Endothelial cell (in vitro differentiated cells): ENCODE measurements at regions not wholly inside any gene's neighbourhood (a gene's known extent, or its start where the extent isn't known, plus 50 kb on each side); places are given as distances from the start of the nearest gene placed in this dataset.

Experiments
- DNase-seq: peaks from one replicate; pipeline ENCODE4 v3.0.0; 2021; ENCODE audit warnings: low spot score
- H3K27ac Mint-ChIP-seq: one replicate; pipeline ENCODE4 v1.8.0; 2021; ENCODE audit warnings: mixed read lengths, inconsistent platforms; ENCODE audit not compliant: unreplicated experiment
- H3K27me3 Mint-ChIP-seq: one replicate; pipeline ENCODE4 v1.8.0; 2021; ENCODE audit warnings: mild to moderate bottlenecking, moderate library complexity, mixed read lengths, inconsistent platforms; ENCODE audit not compliant: unreplicated experiment
- H3K36me3 Mint-ChIP-seq: one replicate; pipeline ENCODE4 v1.8.0; 2021; ENCODE audit warnings: mild to moderate bottlenecking, low read depth, mixed read lengths, inconsistent platforms; ENCODE audit not compliant: unreplicated experiment
- H3K4me1 Mint-ChIP-seq: one replicate; pipeline ENCODE4 v1.8.0; 2021; ENCODE audit warnings: mild to moderate bottlenecking, mixed read lengths, inconsistent platforms; ENCODE audit not compliant: unreplicated experiment
- H3K4me3 Mint-ChIP-seq: one replicate; pipeline ENCODE4 v1.8.0; 2021; ENCODE audit warnings: mild to moderate bottlenecking, mixed read lengths, inconsistent platforms; ENCODE audit not compliant: unreplicated experiment
- H3K9me3 Mint-ChIP-seq: one replicate; pipeline ENCODE4 v1.8.0; 2021; ENCODE audit warnings: mixed read lengths, inconsistent platforms; ENCODE audit not compliant: unreplicated experiment
- TF ChIP-seq, protein P1 (sequence below): fragments of 200-600 bp; sonication (generic); IDR thresholded peaks from one replicate; pipeline ENCODE4 v1.5.0; 2021; ENCODE audit warnings: antibody characterized with exemption; ENCODE audit not compliant: unreplicated experiment

DNA sequence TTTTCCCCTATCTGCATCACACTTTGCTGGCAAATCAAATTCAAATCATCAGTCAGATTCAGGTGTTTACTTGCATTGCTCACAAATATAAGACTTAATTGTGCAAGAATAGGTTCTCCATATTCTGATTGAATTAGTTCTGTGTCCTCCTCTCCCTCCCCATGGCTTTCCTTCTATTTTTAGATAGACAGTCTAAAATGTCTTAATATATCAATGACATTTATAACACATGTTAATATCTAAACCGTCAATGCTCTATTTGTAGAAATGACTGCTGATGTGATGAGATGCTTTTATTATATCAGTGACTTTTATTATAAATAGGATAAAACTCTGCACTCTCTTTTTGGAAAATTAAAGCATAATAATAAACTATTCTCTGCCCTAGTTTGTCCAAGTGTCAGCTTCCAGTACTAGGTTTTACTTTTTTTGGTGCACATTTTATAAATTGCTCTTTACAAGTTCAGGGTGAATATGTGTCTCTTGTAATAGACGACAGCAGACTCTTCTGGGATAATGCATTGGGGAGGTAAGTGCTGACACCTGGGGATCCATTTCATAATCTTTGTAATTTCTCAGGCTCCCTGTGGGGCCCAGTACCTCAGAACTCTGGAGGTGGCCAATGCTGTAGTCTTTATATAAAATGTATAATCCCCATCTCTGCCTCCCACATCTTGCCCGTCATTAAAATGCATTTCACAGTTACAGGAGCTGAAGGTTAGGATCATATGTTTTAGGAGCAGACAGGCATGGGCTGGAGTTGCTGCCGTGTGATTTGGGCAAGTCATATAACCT, 321.5 kb downstream of the BRINP1 start:
- H3K36me3 Mint-ChIP-seq: no peaks in the 10 kb centered on the region
- peaks cover 4% of the 10 kb centered on the region for H3K4me1 Mint-ChIP-seq
- H3K27ac Mint-ChIP-seq: no peak overlapping the region
- H3K4me3 Mint-ChIP-seq: no peak overlapping the region
- no peaks in the 10 kb centered on the region for H3K9me3 Mint-ChIP-seq
- no peak for DNase-seq
- TF ChIP-seq, protein P1, sequence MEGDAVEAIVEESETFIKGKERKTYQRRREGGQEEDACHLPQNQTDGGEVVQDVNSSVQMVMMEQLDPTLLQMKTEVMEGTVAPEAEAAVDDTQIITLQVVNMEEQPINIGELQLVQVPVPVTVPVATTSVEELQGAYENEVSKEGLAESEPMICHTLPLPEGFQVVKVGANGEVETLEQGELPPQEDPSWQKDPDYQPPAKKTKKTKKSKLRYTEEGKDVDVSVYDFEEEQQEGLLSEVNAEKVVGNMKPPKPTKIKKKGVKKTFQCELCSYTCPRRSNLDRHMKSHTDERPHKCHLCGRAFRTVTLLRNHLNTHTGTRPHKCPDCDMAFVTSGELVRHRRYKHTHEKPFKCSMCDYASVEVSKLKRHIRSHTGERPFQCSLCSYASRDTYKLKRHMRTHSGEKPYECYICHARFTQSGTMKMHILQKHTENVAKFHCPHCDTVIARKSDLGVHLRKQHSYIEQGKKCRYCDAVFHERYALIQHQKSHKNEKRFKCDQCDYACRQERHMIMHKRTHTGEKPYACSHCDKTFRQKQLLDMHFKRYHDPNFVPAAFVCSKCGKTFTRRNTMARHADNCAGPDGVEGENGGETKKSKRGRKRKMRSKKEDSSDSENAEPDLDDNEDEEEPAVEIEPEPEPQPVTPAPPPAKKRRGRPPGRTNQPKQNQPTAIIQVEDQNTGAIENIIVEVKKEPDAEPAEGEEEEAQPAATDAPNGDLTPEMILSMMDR: no peak
- no peaks in the 10 kb centered on the region for H3K27me3 Mint-ChIP-seq

DNA sequence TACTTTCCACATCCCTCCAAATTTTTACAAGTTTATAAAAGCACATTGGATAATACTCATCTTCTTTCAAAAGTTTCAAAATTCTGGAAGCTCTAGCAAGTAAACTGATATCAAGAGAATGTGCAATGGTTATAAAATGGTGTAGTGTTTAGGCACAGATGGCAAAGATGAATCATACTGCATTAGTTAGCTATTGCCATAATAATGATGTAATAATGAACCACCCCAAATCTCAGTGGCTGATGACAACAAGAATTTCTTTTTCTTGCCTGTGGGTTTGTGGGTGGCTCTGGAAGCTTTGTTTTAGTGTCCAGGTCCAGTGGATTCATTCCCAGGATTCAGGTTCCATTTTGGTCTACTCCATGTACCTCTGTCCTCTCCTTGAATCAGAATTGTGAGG, 319.0 kb downstream of the BRINP1 start:
- Mint-ChIP-seq H3K36me3 (no peaks in the 10 kb centered on the region), H3K27me3 (no peaks in the 10 kb centered on the region), H3K4me3 (no peak overlapping the region), H3K9me3 (no peaks in the 10 kb centered on the region), H3K4me1 (no peaks in the 10 kb centered on the region), H3K27ac (no peak overlapping the region)
- TF ChIP-seq, protein P1: no peak
- DNase-seq: no peak

GRCh38 chr9:119052339-119053030, 316.8 kb downstream of the BRINP1 start:
- Mint-ChIP-seq H3K27ac (no peak overlapping the region), H3K36me3 (no peaks in the 10 kb centered on the region), H3K4me1 (no peaks in the 10 kb centered on the region), H3K27me3 (no peaks in the 10 kb centered on the region), H3K4me3 (no peak overlapping the region), H3K9me3 (no peaks in the 10 kb centered on the region)
- TF ChIP-seq, protein P1: no peak
- DNase-seq: no peak

DNA sequence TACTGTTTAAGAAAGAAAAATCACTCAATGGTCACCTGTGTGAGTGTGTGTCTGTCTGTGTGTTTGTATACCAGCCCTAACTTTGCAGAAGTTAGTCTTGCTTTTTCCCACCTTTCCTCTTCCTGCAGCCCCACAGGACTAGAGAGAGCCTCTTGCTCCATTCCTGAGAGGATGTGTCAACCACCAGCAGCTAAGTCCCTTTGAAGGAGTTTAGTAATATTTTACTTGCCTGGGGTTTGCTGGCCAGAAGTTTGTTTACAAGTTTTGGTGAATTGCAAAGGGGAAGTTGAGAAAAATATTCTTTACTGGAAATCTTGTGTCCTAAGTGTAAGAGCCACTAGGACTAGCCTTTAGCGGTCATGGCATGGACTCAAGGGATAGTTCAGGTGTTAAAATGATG, 316.2 kb downstream of the BRINP1 start:
- TF ChIP-seq, protein P1: no peak
- H3K27me3 Mint-ChIP-seq: no peaks in the 10 kb centered on the region
- H3K4me1 Mint-ChIP-seq: no peaks in the 10 kb centered on the region
- DNase-seq: no peak
- H3K36me3 Mint-ChIP-seq: no peaks in the 10 kb centered on the region
- no peak overlapping the region for H3K27ac Mint-ChIP-seq
- no peaks in the 10 kb centered on the region for H3K9me3 Mint-ChIP-seq
- H3K4me3 Mint-ChIP-seq: no peak overlapping the region
